Activated CD8-positive, alpha-beta memory T cell treated with anti-CD3 and anti-CD28 coated beads, Interleukin-2, amount 10 ng/mL, durations not matched to agents 7 days and 5 days (primary cell): ENCODE measurements at regions not wholly inside any gene's neighbourhood (a gene's known extent, or its start where the extent isn't known, plus 50 kb on each side); places are given as distances from the start of the nearest gene placed in this dataset.

Experiments
- ATAC-seq: fragments of 150-1000 bp; cut with Tn5 transposase; one replicate; pipeline ENCODE4 v1.10.0; 2021; ENCODE audit warnings: moderate library complexity
- CTCF ChIA-PET: fragments of 350-600 bp; sonication (Branson Sonifier 250); formaldehyde crosslinking; loops from one replicate; lab custom pipeline; 2021; ENCODE audit warnings: antibody characterized with exemption; lab: Charles Lee
- DNase-seq: peaks from one replicate; pipeline ENCODE4 v3.0.0-alpha.2; 2020
- H3K27ac Mint-ChIP-seq: one replicate; pipeline ENCODE4 v1.8.0; 2021; ENCODE audit warnings: mild to moderate bottlenecking, mixed read lengths
- H3K27me3 Mint-ChIP-seq: one replicate; pipeline ENCODE4 v1.8.0; 2021; ENCODE audit warnings: mixed read lengths
- H3K36me3 Mint-ChIP-seq: one replicate; pipeline ENCODE4 v1.8.0; 2021; ENCODE audit warnings: mild to moderate bottlenecking, mixed read lengths
- H3K4me1 Mint-ChIP-seq: one replicate; pipeline ENCODE4 v1.8.0; 2021; ENCODE audit warnings: mixed read lengths
- H3K4me3 Mint-ChIP-seq: one replicate; pipeline ENCODE4 v1.8.0; 2021; ENCODE audit warnings: mild to moderate bottlenecking, moderate library complexity, mixed read lengths
- H3K9me3 Mint-ChIP-seq: one replicate; pipeline ENCODE4 v1.8.0; 2022; ENCODE audit warnings: low read depth, mixed read lengths

- H3K36me3 Mint-ChIP-seq = no peaks in the 10 kb centered on the region
- no peak overlapping the region for H3K27ac Mint-ChIP-seq
- no peak for ATAC-seq
- DNase-seq = no peak
- peaks cover 5% of the 10 kb centered on the region for H3K9me3 Mint-ChIP-seq
- H3K27me3 Mint-ChIP-seq = peaks cover 29% of the 10 kb centered on the region
- H3K4me1 Mint-ChIP-seq = peaks cover 2% of the 10 kb centered on the region
- no peak overlapping the region for H3K4me3 Mint-ChIP-seq
- CTCF ChIA-PET = no interaction called here
Measured at GRCh38 chr9:93829271-93830011, 125.7 kb downstream of the BARX1 start.

DNA sequence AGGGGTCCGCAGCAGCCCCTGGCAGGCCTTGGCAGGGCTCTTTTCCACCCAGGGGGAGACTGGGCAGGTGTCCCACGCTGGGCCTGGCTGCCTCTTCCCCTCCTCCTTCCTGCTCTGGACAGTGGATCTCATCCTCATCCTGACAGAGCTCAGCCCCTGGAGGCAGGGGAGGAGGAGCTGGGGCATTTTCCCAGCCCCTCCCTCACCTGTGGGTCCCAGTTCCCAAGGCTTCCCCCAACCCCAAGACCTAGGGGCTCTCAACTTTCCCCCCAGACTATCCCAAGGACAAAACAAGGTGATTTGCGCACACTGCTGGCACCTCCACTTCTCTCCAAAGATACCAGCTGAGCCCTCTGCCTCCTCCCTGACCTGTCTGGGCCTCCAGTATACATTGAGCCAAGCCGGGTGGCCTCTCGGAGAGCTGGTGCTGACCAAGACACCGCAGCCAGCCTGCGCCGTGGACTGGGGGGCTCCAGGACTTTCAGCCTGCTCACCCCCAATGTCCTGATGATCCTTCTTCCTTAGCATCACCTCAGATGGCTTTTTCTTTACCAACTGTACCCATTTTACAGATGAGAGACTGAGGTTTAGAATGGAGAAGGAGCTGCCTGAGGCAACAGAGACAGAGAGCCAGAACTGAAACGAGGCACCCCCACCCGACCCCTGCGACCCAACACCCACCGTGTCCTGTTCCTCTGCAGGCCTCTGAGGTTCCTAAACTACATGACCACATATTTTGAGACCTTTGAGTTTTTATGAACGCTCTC lies 126.6 kb downstream of the BARX1 start:
- no peak overlapping the region for H3K27ac Mint-ChIP-seq
- peaks cover 29% of the 10 kb centered on the region for H3K27me3 Mint-ChIP-seq
- H3K36me3 Mint-ChIP-seq = no peaks in the 10 kb centered on the region
- no peak for DNase-seq
- peaks cover 2% of the 10 kb centered on the region for H3K4me1 Mint-ChIP-seq
- no peak overlapping the region for H3K4me3 Mint-ChIP-seq
- peaks cover 5% of the 10 kb centered on the region for H3K9me3 Mint-ChIP-seq
- CTCF ChIA-PET = no interaction called here
- ATAC-seq = no peak

DNA sequence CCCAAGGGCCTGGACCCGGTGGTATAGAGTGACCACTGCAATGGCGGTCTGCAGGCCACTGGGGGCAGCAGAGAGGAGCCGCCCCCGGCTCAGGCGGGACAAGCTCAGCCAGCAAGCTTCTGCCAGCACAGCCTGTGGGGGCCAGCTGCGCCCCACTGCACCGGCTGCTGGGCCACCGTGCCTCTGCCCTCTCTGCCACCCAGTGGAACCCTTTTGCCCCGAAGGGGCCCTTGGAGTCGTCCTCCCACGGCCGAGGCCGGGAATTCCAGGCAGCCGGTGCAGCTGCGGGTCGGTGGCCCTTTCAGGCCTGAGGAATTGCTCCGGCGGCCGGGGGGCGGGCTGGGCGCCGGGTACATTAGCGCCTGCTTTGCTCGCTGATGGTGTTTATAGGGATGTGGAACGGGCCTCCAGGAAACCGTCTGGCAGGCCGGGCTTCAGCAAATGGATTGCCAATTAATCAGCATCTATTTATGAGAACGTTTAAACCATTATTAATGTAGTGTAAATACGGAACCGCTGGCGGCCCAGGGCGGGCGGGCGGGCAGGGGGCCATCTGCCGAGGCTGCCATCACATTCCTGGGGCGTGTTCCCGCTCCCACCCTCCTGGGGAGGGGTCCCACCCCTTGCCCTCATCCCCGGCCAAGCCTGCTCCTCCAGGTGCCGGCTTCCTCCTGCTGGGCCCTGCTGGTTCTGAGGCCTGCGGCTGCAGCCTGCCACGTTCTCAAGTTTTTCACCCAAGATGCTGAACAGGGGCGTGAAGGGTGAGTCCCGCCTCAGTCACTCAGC lies 127.4 kb downstream of the BARX1 start:
- ATAC-seq = peak; percentile 80
- Mint-ChIP-seq H3K4me1 (peaks cover 2% of the 10 kb centered on the region), H3K9me3 (no peaks in the 10 kb centered on the region), H3K27ac (no peak overlapping the region), H3K27me3 (peaks cover 26% of the 10 kb centered on the region), H3K36me3 (no peaks in the 10 kb centered on the region), H3K4me3 (no peak overlapping the region)
- DNase-seq = peak; percentile 46
- CTCF ChIA-PET = interaction anchor here (0.7 to 1.4 kb wide), 8 partner anchors 10 to 386 kb away, joined by 3 to 6 read pairs (median 4); no protein-coding TSS in a partner anchor

DNA sequence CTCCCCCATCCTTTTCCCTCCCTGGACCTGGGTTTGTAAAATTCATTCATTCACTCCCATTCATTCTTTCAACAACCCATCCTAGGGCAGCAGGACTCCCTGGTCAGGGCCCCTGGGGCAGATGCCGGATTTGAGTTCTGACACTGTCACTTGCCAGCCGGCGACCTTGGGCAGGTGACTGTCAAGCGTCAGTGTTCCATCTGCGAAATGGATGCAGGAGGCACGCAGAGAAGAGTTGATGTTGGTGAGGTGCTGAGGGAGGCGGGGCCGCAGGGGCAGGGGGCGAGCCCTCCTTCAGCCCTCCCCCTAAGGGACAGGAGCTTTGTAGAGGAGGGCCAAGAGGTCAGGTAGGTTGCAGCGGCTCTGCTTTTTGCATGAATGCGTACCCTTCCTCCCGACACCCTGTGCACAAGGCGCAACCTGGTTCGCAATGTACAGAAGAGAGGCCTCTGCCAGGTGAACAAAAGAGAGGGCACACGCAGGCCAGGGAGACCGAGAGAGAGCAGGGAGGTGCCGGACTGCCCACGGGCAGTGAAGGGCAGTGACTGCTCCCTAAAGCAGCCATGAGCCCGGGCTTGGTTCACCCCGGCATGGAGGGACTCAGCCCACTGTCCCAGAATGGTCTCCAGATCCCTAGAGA lies 128.1 kb downstream of the BARX1 start:
- Mint-ChIP-seq H3K27ac (no peak overlapping the region), H3K4me3 (no peak overlapping the region), H3K27me3 (peaks cover 27% of the 10 kb centered on the region), H3K4me1 (peaks cover 2% of the 10 kb centered on the region), H3K36me3 (no peaks in the 10 kb centered on the region), H3K9me3 (no peaks in the 10 kb centered on the region)
- CTCF ChIA-PET = interaction anchor here (0.7 to 1.4 kb wide), 8 partner anchors 11 to 387 kb away, joined by 3 to 6 read pairs (median 4); no protein-coding TSS in a partner anchor
- no peak for ATAC-seq
- DNase-seq = peak; percentile 35

DNA sequence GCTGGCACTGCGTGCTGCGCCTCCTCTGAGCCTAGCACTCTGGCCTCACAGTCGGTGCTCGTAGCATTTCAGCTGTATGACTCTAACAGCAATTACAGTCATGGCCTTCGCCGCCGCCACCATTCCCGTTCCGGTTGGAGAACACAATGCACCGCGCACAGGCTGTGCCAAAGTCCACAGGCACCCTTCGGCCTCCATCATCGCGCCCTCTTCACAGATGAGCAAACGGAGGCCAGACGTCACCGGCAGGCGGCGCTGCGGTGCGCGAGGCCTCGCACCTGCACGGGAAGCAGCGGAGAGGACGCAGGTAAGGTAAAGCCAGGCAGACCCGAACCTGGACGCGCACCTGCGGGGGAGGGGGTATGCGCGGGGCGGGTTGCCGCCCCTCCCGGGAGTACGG lies 128.9 kb downstream of the BARX1 start:
- Mint-ChIP-seq H3K36me3 (no peaks in the 10 kb centered on the region), H3K4me1 (peaks cover 2% of the 10 kb centered on the region), H3K27me3 (peaks cover 26% of the 10 kb centered on the region), H3K9me3 (no peaks in the 10 kb centered on the region), H3K4me3 (no peak overlapping the region), H3K27ac (no peak overlapping the region)
- DNase-seq (peak; percentile 43), ATAC-seq (no peak)
- CTCF ChIA-PET = interaction anchor here (0.5 to 1.3 kb wide), 2 partner anchors 9 to 873 kb away, joined by 3 read pairs; no protein-coding TSS in a partner anchor

DNA sequence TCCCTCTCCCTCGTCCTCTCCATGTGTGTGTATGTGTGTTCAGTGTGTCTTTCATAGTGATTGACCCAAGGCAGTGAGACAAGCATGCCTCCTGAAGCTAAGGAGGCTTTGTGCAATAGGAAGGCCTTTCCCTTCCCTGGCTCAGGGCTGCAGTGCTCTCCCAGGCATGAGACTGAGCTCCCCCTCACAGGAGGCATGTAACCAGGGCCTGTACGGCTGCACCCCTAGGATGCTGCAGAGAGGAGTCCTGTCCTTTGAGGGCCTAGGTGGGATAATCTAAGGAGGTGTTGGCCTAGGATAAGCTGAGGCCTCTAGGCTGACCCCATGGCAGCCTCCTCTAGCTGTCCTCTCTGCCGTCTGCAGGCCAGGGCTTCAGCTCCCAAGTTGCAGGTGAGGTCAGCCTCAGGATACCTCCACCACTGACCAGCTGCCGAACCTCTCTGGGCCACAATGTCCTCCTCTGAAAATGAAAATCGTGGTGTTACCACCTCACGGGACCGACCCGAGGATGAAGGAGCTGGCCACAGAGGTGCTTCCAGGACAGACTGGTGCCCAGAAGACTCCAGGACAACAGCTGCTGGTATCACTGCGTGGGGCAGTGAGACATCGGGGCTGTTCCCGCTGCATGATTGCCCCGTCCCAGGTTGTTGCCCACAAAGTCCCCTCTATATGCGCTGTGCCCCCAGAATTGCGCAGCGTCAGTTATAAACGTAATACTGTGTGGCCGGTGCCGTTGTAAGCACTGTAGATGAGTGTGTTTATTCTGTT lies 129.6 kb downstream of the BARX1 start:
- DNase-seq (no peak), ATAC-seq (no peak)
- CTCF ChIA-PET = interaction anchor here (0.5 to 1.3 kb wide), 2 partner anchors 9 to 873 kb away, joined by 3 read pairs; no protein-coding TSS in a partner anchor
- H3K36me3 Mint-ChIP-seq = no peaks in the 10 kb centered on the region
- no peak overlapping the region for H3K4me3 Mint-ChIP-seq
- H3K27ac Mint-ChIP-seq = no peak overlapping the region
- H3K27me3 Mint-ChIP-seq = peaks cover 24% of the 10 kb centered on the region
- peaks cover 2% of the 10 kb centered on the region for H3K4me1 Mint-ChIP-seq
- no peaks in the 10 kb centered on the region for H3K9me3 Mint-ChIP-seq

GRCh38 chr9:93824386-93825294 lies 130.5 kb downstream of the BARX1 start:
- ATAC-seq (no peak), DNase-seq (no peak)
- Mint-ChIP-seq H3K27me3 (peaks cover 24% of the 10 kb centered on the region), H3K27ac (no peak overlapping the region), H3K36me3 (no peaks in the 10 kb centered on the region), H3K4me3 (no peak overlapping the region), H3K9me3 (no peaks in the 10 kb centered on the region), H3K4me1 (peaks cover 2% of the 10 kb centered on the region)
- CTCF ChIA-PET = interaction anchor here (1.3 kb wide), 1 partner anchor 10 kb away, joined by 3 read pairs; no protein-coding TSS in a partner anchor

GRCh38 chr9:93823245-93824072 lies 131.7 kb downstream of the BARX1 start:
- Mint-ChIP-seq H3K27me3 (peaks cover 19% of the 10 kb centered on the region), H3K4me3 (no peak overlapping the region), H3K27ac (no peak overlapping the region), H3K4me1 (peaks cover 2% of the 10 kb centered on the region), H3K36me3 (no peaks in the 10 kb centered on the region), H3K9me3 (no peaks in the 10 kb centered on the region)
- CTCF ChIA-PET = no interaction called here
- ATAC-seq (no peak), DNase-seq (no peak)

DNA sequence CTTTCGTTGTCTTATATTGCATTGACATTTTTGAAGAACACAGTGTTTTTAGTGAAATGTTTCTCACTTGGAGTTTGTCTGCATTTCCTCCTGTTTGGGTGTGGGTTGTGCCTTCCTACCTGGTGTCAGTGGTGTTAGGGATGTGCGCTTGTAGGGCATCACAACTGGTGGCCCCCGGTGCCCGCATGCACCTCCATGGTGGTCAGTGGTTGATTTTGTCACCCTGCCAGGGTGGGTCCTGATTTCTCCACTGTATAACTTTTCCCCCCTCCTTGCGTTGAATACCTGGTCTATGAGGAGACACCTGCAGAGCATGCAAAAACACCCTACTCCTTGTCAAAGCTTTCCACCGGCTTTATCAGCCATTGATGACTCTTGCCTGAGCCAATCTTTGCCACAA lies 132.9 kb downstream of the BARX1 start:
- H3K4me3 Mint-ChIP-seq = no peak overlapping the region
- DNase-seq (peak; percentile 26), ATAC-seq (no peak)
- peaks cover 19% of the 10 kb centered on the region for H3K27me3 Mint-ChIP-seq
- no peaks in the 10 kb centered on the region for H3K36me3 Mint-ChIP-seq
- CTCF ChIA-PET = no interaction called here
- H3K27ac Mint-ChIP-seq = no peak overlapping the region
- H3K4me1 Mint-ChIP-seq = peaks cover 2% of the 10 kb centered on the region
- no peaks in the 10 kb centered on the region for H3K9me3 Mint-ChIP-seq

DNA sequence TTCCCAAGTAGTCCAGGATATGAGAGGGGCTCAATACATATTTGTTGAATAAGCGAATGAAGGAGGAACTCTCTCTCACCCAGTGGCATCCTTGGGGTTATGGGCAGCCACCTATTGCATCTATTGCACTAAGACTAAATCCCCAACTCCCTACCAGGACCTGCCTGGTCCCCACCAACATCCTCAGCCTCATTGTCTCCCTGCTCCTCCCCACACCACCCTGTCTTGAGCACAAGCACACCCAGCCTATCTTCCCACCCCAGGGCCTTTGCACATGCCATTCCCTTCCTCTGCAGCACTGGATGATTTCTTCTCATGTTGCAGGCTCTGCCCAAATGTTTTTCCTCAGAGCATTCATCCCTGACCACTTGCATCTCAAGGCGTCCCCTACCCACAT lies 133.8 kb downstream of the BARX1 start:
- ATAC-seq (no peak), DNase-seq (no peak)
- no peaks in the 10 kb centered on the region for H3K9me3 Mint-ChIP-seq
- H3K4me1 Mint-ChIP-seq = peaks cover 2% of the 10 kb centered on the region
- H3K27me3 Mint-ChIP-seq = peaks cover 15% of the 10 kb centered on the region
- H3K4me3 Mint-ChIP-seq = no peak overlapping the region
- H3K27ac Mint-ChIP-seq = no peak overlapping the region
- H3K36me3 Mint-ChIP-seq = no peaks in the 10 kb centered on the region
- CTCF ChIA-PET = no interaction called here

GRCh38 chr9:93820667-93821306 lies 134.4 kb downstream of the BARX1 start:
- H3K4me1 Mint-ChIP-seq = no peaks in the 10 kb centered on the region
- H3K27me3 Mint-ChIP-seq = peaks cover 12% of the 10 kb centered on the region
- H3K36me3 Mint-ChIP-seq = no peaks in the 10 kb centered on the region
- ATAC-seq (no peak), DNase-seq (no peak)
- no peak overlapping the region for H3K27ac Mint-ChIP-seq
- H3K9me3 Mint-ChIP-seq = no peaks in the 10 kb centered on the region
- CTCF ChIA-PET = no interaction called here
- no peak overlapping the region for H3K4me3 Mint-ChIP-seq
